ENCODE measurements at regions not wholly inside any gene's neighbourhood (a gene's known extent, or its start where the extent isn't known, plus 50 kb on each side); places are given as distances from the start of the nearest gene placed in this dataset.
"Not testable (repeated sequence)": the region's sequence is repeated elsewhere in the genome, so short reads cannot be mapped to it uniquely, and the experiment has no call there.

DNA sequence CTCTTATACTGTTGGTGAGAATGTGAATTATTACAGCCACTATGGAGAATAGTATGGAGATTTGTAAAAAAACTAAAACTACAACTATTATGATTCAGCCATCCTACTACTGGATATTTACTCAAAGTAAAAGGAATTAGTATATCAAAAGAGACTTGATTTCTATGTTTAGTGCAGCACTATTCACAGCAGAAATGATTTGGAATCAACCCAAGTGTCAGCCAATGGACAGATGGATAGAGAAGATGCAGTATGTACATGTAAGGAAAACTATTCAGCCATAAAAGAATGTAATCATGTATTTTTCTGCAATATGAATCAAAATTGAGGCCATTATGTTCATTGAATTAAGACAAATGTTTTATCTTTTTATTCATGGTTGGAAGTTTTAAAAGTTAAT is 1705.5 kb downstream of the SLITRK1 start:
- no peaks in the 10 kb centered on the region for H3K27me3 Mint-ChIP-seq
- intact Hi-C loops (cut with micrococcal nuclease): no loop called here
- CTCF ChIA-PET: no interaction called here
- H3K4me1 Mint-ChIP-seq: no peaks in the 10 kb centered on the region
- no peak for ATAC-seq (ENCODE audit: low read depth)
- TF ChIP-seq, protein P1, sequence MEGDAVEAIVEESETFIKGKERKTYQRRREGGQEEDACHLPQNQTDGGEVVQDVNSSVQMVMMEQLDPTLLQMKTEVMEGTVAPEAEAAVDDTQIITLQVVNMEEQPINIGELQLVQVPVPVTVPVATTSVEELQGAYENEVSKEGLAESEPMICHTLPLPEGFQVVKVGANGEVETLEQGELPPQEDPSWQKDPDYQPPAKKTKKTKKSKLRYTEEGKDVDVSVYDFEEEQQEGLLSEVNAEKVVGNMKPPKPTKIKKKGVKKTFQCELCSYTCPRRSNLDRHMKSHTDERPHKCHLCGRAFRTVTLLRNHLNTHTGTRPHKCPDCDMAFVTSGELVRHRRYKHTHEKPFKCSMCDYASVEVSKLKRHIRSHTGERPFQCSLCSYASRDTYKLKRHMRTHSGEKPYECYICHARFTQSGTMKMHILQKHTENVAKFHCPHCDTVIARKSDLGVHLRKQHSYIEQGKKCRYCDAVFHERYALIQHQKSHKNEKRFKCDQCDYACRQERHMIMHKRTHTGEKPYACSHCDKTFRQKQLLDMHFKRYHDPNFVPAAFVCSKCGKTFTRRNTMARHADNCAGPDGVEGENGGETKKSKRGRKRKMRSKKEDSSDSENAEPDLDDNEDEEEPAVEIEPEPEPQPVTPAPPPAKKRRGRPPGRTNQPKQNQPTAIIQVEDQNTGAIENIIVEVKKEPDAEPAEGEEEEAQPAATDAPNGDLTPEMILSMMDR (IDR thresholded peaks at IDR 0.05): no peak
- no peak overlapping the region for H3K27ac Mint-ChIP-seq
- H3K4me3 Mint-ChIP-seq: no peak overlapping the region
- no peak for DNase-seq
- POLR2A ChIA-PET: no interaction called here
- peaks cover 23% of the 10 kb centered on the region for H3K9me3 Mint-ChIP-seq
- no peaks in the 10 kb centered on the region for H3K36me3 Mint-ChIP-seq (ENCODE audit: low read depth)

DNA sequence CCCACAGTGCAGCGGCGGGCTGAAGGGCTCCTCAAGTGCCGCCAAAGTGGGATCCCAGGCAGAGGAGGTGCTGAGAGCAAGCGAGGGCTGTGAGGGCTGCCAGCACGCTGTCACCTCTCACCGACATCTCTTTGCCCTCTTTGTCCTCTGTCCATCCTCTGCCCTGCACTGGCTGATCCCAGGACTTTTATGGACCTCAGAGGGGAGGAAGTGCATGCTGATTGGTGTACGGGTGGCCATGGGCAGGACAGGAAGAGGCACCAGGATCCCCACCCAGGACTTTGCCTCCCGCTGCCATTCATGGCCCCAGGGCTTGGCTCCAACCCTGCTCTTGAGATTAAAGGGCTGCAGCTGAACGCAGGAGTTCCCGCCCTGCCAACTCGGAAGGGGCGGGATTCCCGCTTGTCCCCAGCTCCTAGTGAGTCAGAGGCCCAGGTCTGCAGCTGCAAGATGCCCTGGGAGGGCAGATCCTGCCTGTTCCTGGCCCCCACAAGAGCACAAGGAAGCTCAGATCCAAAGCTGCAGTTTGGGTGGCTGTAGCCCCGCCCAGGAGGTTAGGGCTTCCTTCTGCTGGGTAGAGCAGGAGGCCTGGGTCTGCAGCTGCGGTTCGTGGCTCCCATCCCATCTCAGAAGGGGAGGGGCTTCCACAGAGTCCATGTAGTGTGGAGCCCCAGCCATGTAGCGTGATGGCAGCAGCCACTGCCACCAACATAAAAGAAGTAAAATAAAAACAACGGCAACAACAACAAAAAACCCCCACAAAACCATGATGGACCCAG is 1716.7 kb downstream of the SLITRK1 start:
- H3K27me3 Mint-ChIP-seq: no peaks in the 10 kb centered on the region
- TF ChIP-seq, protein P1 (IDR thresholded peaks at IDR 0.05): no peak
- no peak overlapping the region for H3K4me3 Mint-ChIP-seq
- H3K4me1 Mint-ChIP-seq: no peaks in the 10 kb centered on the region
- ChIA-PET CTCF (no interaction called here), POLR2A (no interaction called here)
- no peaks in the 10 kb centered on the region for H3K36me3 Mint-ChIP-seq (ENCODE audit: low read depth)
- H3K9me3 Mint-ChIP-seq: peaks cover 17% of the 10 kb centered on the region
- ATAC-seq (ENCODE audit: low read depth) (no peak), DNase-seq (no peak)
- no peak overlapping the region for H3K27ac Mint-ChIP-seq
- intact Hi-C loops (cut with micrococcal nuclease): no loop called here

- H3K27ac Mint-ChIP-seq; DNase-seq; H3K4me1 Mint-ChIP-seq; H3K36me3 Mint-ChIP-seq (ENCODE audit: low read depth); CTCF ChIA-PET; H3K4me3 Mint-ChIP-seq; intact Hi-C loops (cut with micrococcal nuclease); POLR2A ChIA-PET; H3K27me3 Mint-ChIP-seq; ATAC-seq (ENCODE audit: low read depth): not testable (repeated sequence)
- H3K9me3 Mint-ChIP-seq: peaks cover 13% of the 10 kb centered on the region
Measured at GRCh38 chr13:82164780-82165395, 1717.4 kb downstream of the SLITRK1 start.

GRCh38 chr13:82147526-82147925 is 1734.7 kb downstream of the SLITRK1 start:
- DNase-seq: no peak
- Mint-ChIP-seq H3K36me3 (ENCODE audit: low read depth) (no peaks in the 10 kb centered on the region), H3K4me3 (no peak overlapping the region), H3K9me3 (peaks cover 3% of the 10 kb centered on the region), H3K27me3 (no peaks in the 10 kb centered on the region), H3K4me1 (no peaks in the 10 kb centered on the region), H3K27ac (no peak overlapping the region)
- POLR2A ChIA-PET: no interaction called here
- TF ChIP-seq, protein P1 (IDR thresholded peaks at IDR 0.05): no peak
- ATAC-seq (ENCODE audit: low read depth): no peak
- intact Hi-C loops (cut with micrococcal nuclease): no loop called here
- CTCF ChIA-PET: no interaction called here

DNA sequence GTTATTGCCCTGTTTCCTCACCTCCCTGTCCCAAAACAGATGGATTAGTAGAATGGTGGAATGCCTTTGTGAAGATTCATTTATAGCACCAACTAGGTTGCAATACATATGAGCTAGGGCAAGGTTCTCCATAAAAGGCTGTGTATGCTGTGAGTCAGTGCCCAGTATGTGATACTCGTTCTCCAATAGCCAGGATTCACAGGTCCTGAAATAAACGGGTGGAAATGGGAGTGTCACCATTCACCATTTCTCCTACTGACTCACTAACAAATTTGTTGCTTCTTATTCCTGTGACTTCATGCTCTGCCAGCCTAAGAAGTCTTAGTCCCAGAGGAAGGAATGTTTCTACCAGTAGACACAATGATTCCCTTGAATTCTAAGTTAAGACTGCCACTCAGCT is 1745.4 kb downstream of the SLITRK1 start:
- CTCF ChIA-PET: no interaction called here
- TF ChIP-seq, protein P1 (IDR thresholded peaks at IDR 0.05): no peak

More for the DNA sequence above, 1745.4 kb downstream of the SLITRK1 start:
- no peaks in the 10 kb centered on the region for H3K27me3 Mint-ChIP-seq
- H3K36me3 Mint-ChIP-seq (ENCODE audit: low read depth): no peaks in the 10 kb centered on the region
- H3K4me3 Mint-ChIP-seq: no peak overlapping the region
- POLR2A ChIA-PET: no interaction called here
- H3K27ac Mint-ChIP-seq: no peak overlapping the region
- ATAC-seq (ENCODE audit: low read depth) (no peak), DNase-seq (no peak)
- no peaks in the 10 kb centered on the region for H3K4me1 Mint-ChIP-seq
- peaks cover 3% of the 10 kb centered on the region for H3K9me3 Mint-ChIP-seq
- intact Hi-C loops (cut with micrococcal nuclease): no loop called here
